Osteoblast (primary cell): ENCODE measurements at regions not wholly inside any gene's neighbourhood (a gene's known extent, or its start where the extent isn't known, plus 50 kb on each side); places are given as distances from the start of the nearest gene placed in this dataset.

Source experiments
- DNase-seq: peaks from one replicate; pipeline ENCODE4 v3.0.0; 2011; ENCODE audit warnings: low spot score, mixed read lengths; ENCODE audit not compliant: insufficient read length; ENCODE audit errors: missing footprints
- H2AFZ ChIP-seq: 2 replicates; pipeline ENCODE4 v1.6.0; 2011; ENCODE audit warnings: mild to moderate bottlenecking, low read length
- H3K27ac ChIP-seq: 2 replicates; pipeline ENCODE4 v1.5.1; 2011; ENCODE audit warnings: mild to moderate bottlenecking, low read depth, low read length, moderate library complexity
- H3K27me3 ChIP-seq: 2 replicates; pipeline ENCODE4 v1.6.0; 2012; ENCODE audit warnings: mild to moderate bottlenecking, control low read depth, inconsistent platforms, low read length, moderate library complexity; ENCODE audit not compliant: insufficient read depth
- H3K36me3 ChIP-seq: 2 replicates; pipeline ENCODE4 v1.5.1; 2011; ENCODE audit warnings: mild to moderate bottlenecking, low read length, control low read depth, moderate library complexity; ENCODE audit not compliant: insufficient read depth
- H3K4me1 ChIP-seq: 2 replicates; pipeline ENCODE4 v1.5.1; 2011; ENCODE audit warnings: mild to moderate bottlenecking, low read length, control low read depth, moderate library complexity; ENCODE audit not compliant: insufficient read depth
- H3K4me2 ChIP-seq: 2 replicates; pipeline ENCODE4 v1.6.0; 2011; ENCODE audit warnings: mild to moderate bottlenecking, low read length; ENCODE audit not compliant: insufficient read depth
- H3K4me3 ChIP-seq: fragments of 200-600 bp; sonication (generic); 3 replicates; pipeline ENCODE4 v1.5.1; 2012; ENCODE audit warnings: mild to moderate bottlenecking, low read length, inconsistent platforms; ENCODE audit not compliant: insufficient read depth
- H3K79me2 ChIP-seq: 2 replicates; pipeline ENCODE4 v1.6.0; 2012; ENCODE audit warnings: mild to moderate bottlenecking, low read length, control low read depth, inconsistent platforms; ENCODE audit not compliant: insufficient read depth
- H3K9me3 ChIP-seq: 2 replicates; pipeline ENCODE4 v1.5.1; 2011; ENCODE audit warnings: low read depth, low read length, control low read depth
- H4K20me1 ChIP-seq: 2 replicates; pipeline ENCODE4 v1.6.0; 2012; ENCODE audit warnings: mild to moderate bottlenecking, low read length, control low read depth; ENCODE audit not compliant: insufficient read depth
- TF ChIP-seq, protein P1 (sequence below): IDR thresholded peaks from 2 replicates; pipeline ENCODE4 v1.5.1; 2011; ENCODE audit warnings: mild to moderate bottlenecking, low read depth, low read length, moderate library complexity; ENCODE audit errors: extremely low read depth

DNA sequence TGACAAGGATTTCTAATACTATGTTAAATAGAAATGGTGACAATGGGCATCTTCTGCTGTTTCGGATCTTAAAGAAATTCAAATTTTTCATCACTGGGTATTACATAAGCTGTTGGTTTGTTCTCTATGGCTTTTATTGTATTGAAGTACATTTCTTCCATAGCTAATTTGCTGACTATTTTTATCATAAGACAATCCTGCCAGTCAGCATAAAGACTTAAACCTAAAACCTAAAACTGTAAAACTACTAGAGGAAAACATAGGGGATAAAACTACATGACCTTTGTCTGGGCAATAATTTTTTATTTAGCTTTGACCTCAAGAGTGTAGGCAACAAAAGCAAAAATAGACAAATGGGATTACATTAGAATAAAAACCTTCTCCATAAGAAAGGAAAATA lies 1017.4 kb downstream of the SI start:
- Histone ChIP-seq H4K20me1 (no peaks in the 10 kb centered on the region), H3K4me3 (no peak overlapping the region), H3K4me2 (no peak overlapping the region), H3K79me2 (no peaks in the 10 kb centered on the region), H2AFZ (no peak overlapping the region), H3K27ac (no peak overlapping the region), H3K36me3 (no peaks in the 10 kb centered on the region), H3K27me3 (no peaks in the 10 kb centered on the region), H3K9me3 (no peaks in the 10 kb centered on the region), H3K4me1 (no peaks in the 10 kb centered on the region)
- TF ChIP-seq, protein P1, sequence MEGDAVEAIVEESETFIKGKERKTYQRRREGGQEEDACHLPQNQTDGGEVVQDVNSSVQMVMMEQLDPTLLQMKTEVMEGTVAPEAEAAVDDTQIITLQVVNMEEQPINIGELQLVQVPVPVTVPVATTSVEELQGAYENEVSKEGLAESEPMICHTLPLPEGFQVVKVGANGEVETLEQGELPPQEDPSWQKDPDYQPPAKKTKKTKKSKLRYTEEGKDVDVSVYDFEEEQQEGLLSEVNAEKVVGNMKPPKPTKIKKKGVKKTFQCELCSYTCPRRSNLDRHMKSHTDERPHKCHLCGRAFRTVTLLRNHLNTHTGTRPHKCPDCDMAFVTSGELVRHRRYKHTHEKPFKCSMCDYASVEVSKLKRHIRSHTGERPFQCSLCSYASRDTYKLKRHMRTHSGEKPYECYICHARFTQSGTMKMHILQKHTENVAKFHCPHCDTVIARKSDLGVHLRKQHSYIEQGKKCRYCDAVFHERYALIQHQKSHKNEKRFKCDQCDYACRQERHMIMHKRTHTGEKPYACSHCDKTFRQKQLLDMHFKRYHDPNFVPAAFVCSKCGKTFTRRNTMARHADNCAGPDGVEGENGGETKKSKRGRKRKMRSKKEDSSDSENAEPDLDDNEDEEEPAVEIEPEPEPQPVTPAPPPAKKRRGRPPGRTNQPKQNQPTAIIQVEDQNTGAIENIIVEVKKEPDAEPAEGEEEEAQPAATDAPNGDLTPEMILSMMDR, result no peak
- no peak for DNase-seq

GRCh38 chr3:164049847-164050246 lies 1028.4 kb downstream of the SI start:
- Histone ChIP-seq H4K20me1 (no peaks in the 10 kb centered on the region), H3K27ac (no peak overlapping the region), H2AFZ (no peak overlapping the region), H3K4me3 (no peak overlapping the region), H3K9me3 (no peaks in the 10 kb centered on the region), H3K27me3 (no peaks in the 10 kb centered on the region), H3K4me2 (no peak overlapping the region), H3K4me1 (no peaks in the 10 kb centered on the region), H3K36me3 (no peaks in the 10 kb centered on the region), H3K79me2 (no peaks in the 10 kb centered on the region)
- TF ChIP-seq, protein P1, result no peak
- DNase-seq, result no peak

DNA sequence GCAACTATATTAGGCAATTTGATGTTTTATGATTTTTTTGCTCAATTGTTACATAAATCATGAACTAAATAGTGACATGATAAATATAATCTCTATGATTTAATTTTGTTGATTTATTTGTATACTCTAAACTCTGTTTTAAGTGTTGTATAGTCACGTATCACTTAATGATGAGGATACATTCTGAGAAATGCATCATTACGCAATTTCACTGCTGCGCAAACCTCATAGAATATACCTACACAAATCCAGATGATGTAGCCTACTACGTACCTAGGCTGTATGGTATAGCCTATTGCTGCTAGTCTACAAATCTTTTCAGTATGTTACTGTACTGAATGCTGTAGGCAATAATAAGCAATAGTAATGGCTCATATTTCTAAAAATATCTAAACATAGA lies 1029.8 kb downstream of the SI start:
- Histone ChIP-seq H3K4me3 (no peak overlapping the region), H3K4me2 (no peak overlapping the region), H3K9me3 (no peaks in the 10 kb centered on the region), H2AFZ (no peak overlapping the region), H3K4me1 (no peaks in the 10 kb centered on the region), H3K79me2 (no peaks in the 10 kb centered on the region), H3K36me3 (no peaks in the 10 kb centered on the region), H4K20me1 (no peaks in the 10 kb centered on the region), H3K27ac (no peak overlapping the region), H3K27me3 (no peaks in the 10 kb centered on the region)
- TF ChIP-seq, protein P1, result no peak
- DNase-seq, result no peak

GRCh38 chr3:164040991-164041390 lies 1037.3 kb downstream of the SI start:
- Histone ChIP-seq H3K79me2 (no peaks in the 10 kb centered on the region), H3K4me3 (no peak overlapping the region), H4K20me1 (no peaks in the 10 kb centered on the region), H2AFZ (no peak overlapping the region), H3K36me3 (no peaks in the 10 kb centered on the region), H3K4me1 (no peaks in the 10 kb centered on the region), H3K27ac (no peak overlapping the region), H3K9me3 (no peaks in the 10 kb centered on the region), H3K4me2 (no peak overlapping the region), H3K27me3 (no peaks in the 10 kb centered on the region)
- DNase-seq, result no peak
- TF ChIP-seq, protein P1, result no peak
